ENCODE measurements at regions not wholly inside any gene's neighbourhood (a gene's known extent, or its start where the extent isn't known, plus 50 kb on each side); places are given as distances from the start of the nearest gene placed in this dataset.
A peak's percentile ranks its signal among the peaks of the same experiment; 100 is the strongest.

- Histone ChIP-seq H3K27me3 (ENCODE audit: insufficient read depth, low read length) (no peaks in the 10 kb centered on the region), H2BK5ac (ENCODE audit: low read depth, low read length, poor library complexity) (no peak overlapping the region), H3K14ac (ENCODE audit: low read length) (no peak overlapping the region), H3K27ac (ENCODE audit: low read depth, low read length) (no peak overlapping the region), H3K79me1 (ENCODE audit: low read length) (peaks cover 14% of the 10 kb centered on the region), H3K9me3 (ENCODE audit: insufficient read depth, low read depth, low read length) (peaks cover 6% of the 10 kb centered on the region), H2BK120ac (ENCODE audit: insufficient read depth, low read length, poor library complexity) (no peak overlapping the region), H4K91ac (ENCODE audit: low read depth, low read length) (no peak overlapping the region), H3K4ac (ENCODE audit: low read depth, low read length) (no peak overlapping the region), H3K79me2 (ENCODE audit: control insufficient read depth, insufficient read depth, low read length, poor library complexity) (no peaks in the 10 kb centered on the region), H2BK12ac (ENCODE audit: low read length) (no peak overlapping the region), H3K9ac (ENCODE audit: low read length) (no peak overlapping the region), H4K8ac (ENCODE audit: low read depth, low read length) (no peak overlapping the region), H3K36me3 (ENCODE audit: control insufficient read depth in 1 of 2, insufficient read depth in 2 of 2, low read length in 2 of 2) (peaks cover 0 to 5% of the 10 kb centered on the region in 2 experiments), H3K18ac (ENCODE audit: low read length) (no peak overlapping the region), H4K12ac (ENCODE audit: low read depth, low read length) (no peak overlapping the region), H3K4me1 (ENCODE audit: control insufficient read depth in 1 of 2, insufficient read depth in 2 of 2, low read length in 2 of 2) (peaks cover 3% of the 10 kb centered on the region in 2 experiments), H2AFZ (ENCODE audit: insufficient read depth, low read length, poor library complexity) (no peak overlapping the region), H3K4me2 (ENCODE audit: low read length) (no peak overlapping the region), H3K23ac (ENCODE audit: low read length) (no peak overlapping the region), H3K4me3 (ENCODE audit: low read depth, low read length) (no peak overlapping the region), H2AK5ac (ENCODE audit: low read length) (no peak overlapping the region)
- WGBS (ENCODE audit: extremely low coverage, insufficient coverage, insufficient read length) = no CpG with 5 or more reads among the region's 2 CpGs
- no peak for DNase-seq
Measured at GRCh38 chr6:11413728-11414127, 123.8 kb upstream of the TMEM170B start.

- Histone ChIP-seq H3K4me3 (ENCODE audit: low read depth, low read length) (no peak overlapping the region), H4K8ac (ENCODE audit: low read depth, low read length) (no peak overlapping the region), H3K18ac (ENCODE audit: low read length) (no peak overlapping the region), H2BK5ac (ENCODE audit: low read depth, low read length, poor library complexity) (no peak overlapping the region), H4K91ac (ENCODE audit: low read depth, low read length) (no peak overlapping the region), H3K27me3 (ENCODE audit: insufficient read depth, low read length) (no peaks in the 10 kb centered on the region), H3K9me3 (ENCODE audit: insufficient read depth, low read depth, low read length) (peaks cover 6% of the 10 kb centered on the region), H2AK5ac (ENCODE audit: low read length) (no peak overlapping the region), H2BK12ac (ENCODE audit: low read length) (peak overlapping the region; percentile 73), H4K12ac (ENCODE audit: low read depth, low read length) (no peak overlapping the region), H3K4me1 (ENCODE audit: control insufficient read depth in 1 of 2, insufficient read depth in 2 of 2, low read length in 2 of 2) (peaks cover 3% of the 10 kb centered on the region in 2 experiments), H3K14ac (ENCODE audit: low read length) (no peak overlapping the region), H2BK120ac (ENCODE audit: insufficient read depth, low read length, poor library complexity) (peak overlapping the region; percentile 46), H2AFZ (ENCODE audit: insufficient read depth, low read length, poor library complexity) (no peak overlapping the region), H3K23ac (ENCODE audit: low read length) (no peak overlapping the region), H3K36me3 (ENCODE audit: control insufficient read depth in 1 of 2, insufficient read depth in 2 of 2, low read length in 2 of 2) (peaks cover 0 to 5% of the 10 kb centered on the region in 2 experiments), H3K27ac (ENCODE audit: low read depth, low read length) (no peak overlapping the region), H3K9ac (ENCODE audit: low read length) (peak overlapping the region; percentile 59), H3K79me1 (ENCODE audit: low read length) (peaks cover 14% of the 10 kb centered on the region), H3K79me2 (ENCODE audit: control insufficient read depth, insufficient read depth, low read length, poor library complexity) (no peaks in the 10 kb centered on the region), H3K4me2 (ENCODE audit: low read length) (no peak overlapping the region), H3K4ac (ENCODE audit: low read depth, low read length) (no peak overlapping the region)
- no peak for DNase-seq
- no CpG with 5 or more reads among the region's 6 CpGs for WGBS (ENCODE audit: extremely low coverage, insufficient coverage, insufficient read length)
Measured at GRCh38 chr6:11413117-11413687, 124.3 kb upstream of the TMEM170B start.

DNA sequence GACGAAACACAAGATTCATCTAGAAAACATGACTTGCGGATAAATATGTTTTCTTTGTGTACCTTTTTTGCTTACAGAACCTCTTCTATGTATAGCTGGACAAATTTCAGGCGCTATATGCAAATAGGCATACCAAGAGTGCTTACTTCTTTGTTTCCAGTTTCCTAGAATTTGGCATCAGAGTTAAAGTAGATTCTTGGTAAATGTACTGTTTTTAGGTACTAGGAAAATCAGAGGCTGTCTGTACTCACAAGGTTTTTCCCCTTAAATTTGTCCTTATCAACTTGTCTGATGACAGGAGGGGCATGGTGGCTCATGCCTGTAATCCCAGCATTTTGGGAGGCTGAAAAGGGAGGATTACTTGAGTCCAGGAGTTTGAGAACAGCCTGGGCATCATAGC is 124.9 kb upstream of the TMEM170B start:
- Histone ChIP-seq H3K27me3 (ENCODE audit: insufficient read depth, low read length) (no peaks in the 10 kb centered on the region), H4K12ac (ENCODE audit: low read depth, low read length) (no peak overlapping the region), H3K9me3 (ENCODE audit: insufficient read depth, low read depth, low read length) (peaks cover 6% of the 10 kb centered on the region), H4K8ac (ENCODE audit: low read depth, low read length) (no peak overlapping the region), H3K4ac (ENCODE audit: low read depth, low read length) (no peak overlapping the region), H3K4me3 (ENCODE audit: low read depth, low read length) (no peak overlapping the region), H2BK12ac (ENCODE audit: low read length) (peak overlapping the region; percentile 87), H2AFZ (ENCODE audit: insufficient read depth, low read length, poor library complexity) (no peak overlapping the region), H3K18ac (ENCODE audit: low read length) (no peak overlapping the region), H2BK120ac (ENCODE audit: insufficient read depth, low read length, poor library complexity) (peak overlapping the region; percentile 51), H2AK5ac (ENCODE audit: low read length) (peak overlapping the region; percentile 46), H4K91ac (ENCODE audit: low read depth, low read length) (no peak overlapping the region), H3K79me2 (ENCODE audit: control insufficient read depth, insufficient read depth, low read length, poor library complexity) (no peaks in the 10 kb centered on the region), H3K36me3 (ENCODE audit: control insufficient read depth in 1 of 2, insufficient read depth in 2 of 2, low read length in 2 of 2) (peaks cover 0 to 5% of the 10 kb centered on the region in 2 experiments), H2BK5ac (ENCODE audit: low read depth, low read length, poor library complexity) (no peak overlapping the region), H3K23ac (ENCODE audit: low read length) (no peak overlapping the region), H3K4me1 (ENCODE audit: control insufficient read depth in 1 of 2, insufficient read depth in 2 of 2, low read length in 2 of 2) (peaks cover 3% of the 10 kb centered on the region in 2 experiments), H3K27ac (ENCODE audit: low read depth, low read length) (no peak overlapping the region), H3K79me1 (ENCODE audit: low read length) (peaks cover 14% of the 10 kb centered on the region), H3K4me2 (ENCODE audit: low read length) (no peak overlapping the region), H3K14ac (ENCODE audit: low read length) (no peak overlapping the region), H3K9ac (ENCODE audit: low read length) (no peak overlapping the region)
- no CpG with 5 or more reads among the region's 3 CpGs for WGBS (ENCODE audit: extremely low coverage, insufficient coverage, insufficient read length)
- DNase-seq = no peak

DNA sequence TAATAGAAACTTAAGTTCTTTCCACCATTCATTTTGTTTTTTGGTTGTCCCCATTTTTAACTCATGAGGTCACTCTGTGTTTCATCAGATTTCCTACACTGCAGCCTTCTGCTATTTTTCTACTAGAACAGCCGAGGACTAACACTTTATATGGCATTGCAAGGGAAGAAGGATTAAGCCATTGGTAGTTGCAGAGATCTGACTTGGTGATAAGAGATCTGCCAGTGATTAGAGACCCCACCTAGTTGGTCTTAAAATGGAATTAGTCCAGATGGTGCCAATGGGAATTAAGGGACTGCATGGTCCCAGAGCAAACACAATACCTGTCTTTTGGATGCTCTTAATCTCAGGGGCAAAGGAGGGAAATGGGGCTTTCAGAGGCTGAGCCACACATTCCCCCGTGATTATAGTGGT is 125.5 kb upstream of the TMEM170B start:
- H3K27ac ChIP-seq (ENCODE audit: low read depth, low read length) = no peak overlapping the region
- H3K36me3 ChIP-seq (ENCODE audit: control insufficient read depth in 1 of 2, insufficient read depth in 2 of 2, low read length in 2 of 2) = peaks cover 0 to 2% of the 10 kb centered on the region in 2 experiments
- H3K27me3 ChIP-seq (ENCODE audit: insufficient read depth, low read length) = no peaks in the 10 kb centered on the region
- peak in 1 of 2 donors; percentile 62 for DNase-seq
- no peak overlapping the region for H2AK5ac ChIP-seq (ENCODE audit: low read length)
- H3K23ac ChIP-seq (ENCODE audit: low read length) = no peak overlapping the region
- no peak overlapping the region for H3K4ac ChIP-seq (ENCODE audit: low read depth, low read length)
- peaks cover 2% of the 10 kb centered on the region for H3K9me3 ChIP-seq (ENCODE audit: insufficient read depth, low read depth, low read length)
- peaks cover 3% of the 10 kb centered on the region in 2 experiments for H3K4me1 ChIP-seq (ENCODE audit: control insufficient read depth in 1 of 2, insufficient read depth in 2 of 2, low read length in 2 of 2)
- H3K18ac ChIP-seq (ENCODE audit: low read length) = no peak overlapping the region
- no CpG with 5 or more reads among the region's 2 CpGs for WGBS (ENCODE audit: extremely low coverage, insufficient coverage, insufficient read length)
- no peaks in the 10 kb centered on the region for H3K79me2 ChIP-seq (ENCODE audit: control insufficient read depth, insufficient read depth, low read length, poor library complexity)
- no peak overlapping the region for H4K8ac ChIP-seq (ENCODE audit: low read depth, low read length)
- peak overlapping the region; percentile 38 for H2BK120ac ChIP-seq (ENCODE audit: insufficient read depth, low read length, poor library complexity)
- H4K12ac ChIP-seq (ENCODE audit: low read depth, low read length) = no peak overlapping the region
- H2BK12ac ChIP-seq (ENCODE audit: low read length) = peak overlapping the region; percentile 95
- peaks cover 12% of the 10 kb centered on the region for H3K79me1 ChIP-seq (ENCODE audit: low read length)
- no peak overlapping the region for H2AFZ ChIP-seq (ENCODE audit: insufficient read depth, low read length, poor library complexity)
- no peak overlapping the region for H4K91ac ChIP-seq (ENCODE audit: low read depth, low read length)
- H3K9ac ChIP-seq (ENCODE audit: low read length) = no peak overlapping the region
- H3K14ac ChIP-seq (ENCODE audit: low read length) = no peak overlapping the region
- no peak overlapping the region for H3K4me2 ChIP-seq (ENCODE audit: low read length)
- H2BK5ac ChIP-seq (ENCODE audit: low read depth, low read length, poor library complexity) = no peak overlapping the region
- no peak overlapping the region for H3K4me3 ChIP-seq (ENCODE audit: low read depth, low read length)
